ENCODE measurements at regions not wholly inside any gene's neighbourhood (a gene's known extent, or its start where the extent isn't known, plus 50 kb on each side); places are given as distances from the start of the nearest gene placed in this dataset.

GRCh38 chr2:150085478-150085877 lies 402.0 kb downstream of the RND3 start:
- H4K91ac ChIP-seq (ENCODE audit: insufficient read length, low read depth, low read length): no peak overlapping the region
- Mint-ChIP-seq H3K9me3 (peaks cover 3 to 4% of the 10 kb centered on the region in 2 experiments; a peak in 2 of 5 replicates), H3K4me3 (no peak overlapping the region), H3K27me3 (ENCODE audit: low read depth) (no peaks in the 10 kb centered on the region), H3K36me3 (ENCODE audit: insufficient read depth in 1 of 3, low read depth in 3 of 3) (peaks cover 0 to 9% (median 1%) of the 10 kb centered on the region in 3 experiments; a peak in 3 of 7 replicates), H3K4me1 (peaks cover 10 to 14% of the 10 kb centered on the region in 2 experiments), H3K27ac (no peak overlapping the region)
- no peak overlapping the region for H3K9ac ChIP-seq (ENCODE audit: extremely low read depth, insufficient read length, low read length)
- H2BK15ac ChIP-seq (ENCODE audit: low read depth, low read length): no peak overlapping the region
- no peak overlapping the region for H3K14ac ChIP-seq (ENCODE audit: insufficient read depth, low read length)
- no peak overlapping the region for H4K5ac ChIP-seq (ENCODE audit: insufficient read length, low read depth, low read length)
- H2BK120ac ChIP-seq (ENCODE audit: low read depth, low read length, poor library complexity, severe bottlenecking): no peak overlapping the region
- no peak overlapping the region for H3K56ac ChIP-seq (ENCODE audit: insufficient read length, low read depth, low read length)
- 0 out of 2 replicates have a peak, but pooled peaks cover 3% of the 10 kb centered on the region for H3K4me1 ChIP-seq (ENCODE audit: insufficient read depth, low read length)
- H2BK12ac ChIP-seq (ENCODE audit: insufficient read length, low read depth, low read length): no peak overlapping the region
- H2AFZ ChIP-seq (ENCODE audit: low read length): no peak overlapping the region
- no peak overlapping the region for H3K4me2 ChIP-seq (ENCODE audit: insufficient read depth, insufficient read length, low read length)
- TF ChIP-seq CTCF (conservative IDR thresholded peaks at IDR 0.05): no peak
- H3K4ac ChIP-seq (ENCODE audit: low read depth, low read length): no peak overlapping the region
- H3K79me1 ChIP-seq (ENCODE audit: insufficient read depth, low read depth, low read length, poor library complexity, severe bottlenecking): no peaks in the 10 kb centered on the region
- H4K8ac ChIP-seq (replicated peaks; ENCODE audit: insufficient read length, low read depth, low read length): no peak overlapping the region
- no peak overlapping the region for H3K18ac ChIP-seq (ENCODE audit: insufficient read length, low read depth, low read length)
- no peaks in the 10 kb centered on the region for H3K9me3 ChIP-seq (ENCODE audit: control insufficient read depth, low read depth, low read length)
- no peaks in the 10 kb centered on the region for H3K79me2 ChIP-seq (ENCODE audit: insufficient read depth, low read length)
- no peak overlapping the region for H3T11ph ChIP-seq (ENCODE audit: low read length)
- H3K27me3 ChIP-seq (ENCODE audit: insufficient read depth, low read length): no peaks in the 10 kb centered on the region
- WGBS (ENCODE audit: extremely low coverage, insufficient read length, low lambda C conversion rate): no CpG with 5 or more reads among the region's 2 CpGs
- no peak overlapping the region for H3K27ac ChIP-seq (ENCODE audit: insufficient read length, low read depth, low read length)
- no peaks in the 10 kb centered on the region for H3K23me2 ChIP-seq (ENCODE audit: insufficient read length, low read depth, low read length, poor library complexity, severe bottlenecking)
- no peak overlapping the region for H2AK5ac ChIP-seq (ENCODE audit: insufficient read length, low read length)
- no peak for DNase-seq
- H3K23ac ChIP-seq (ENCODE audit: insufficient read length, low read depth, low read length): no peak overlapping the region
- H4K20me1 ChIP-seq (ENCODE audit: control insufficient read depth, insufficient read depth, insufficient read length): no peaks in the 10 kb centered on the region
- no peak overlapping the region for H2BK5ac ChIP-seq (ENCODE audit: insufficient read length, low read length)
- H2BK20ac ChIP-seq (ENCODE audit: low read depth, low read length, poor library complexity, severe bottlenecking): no peak overlapping the region
